WI38 (cell line): ENCODE measurements at regions not wholly inside any gene's neighbourhood (a gene's known extent, or its start where the extent isn't known, plus 50 kb on each side); places are given as distances from the start of the nearest gene placed in this dataset.
"Not testable (repeated sequence)": the region's sequence is repeated elsewhere in the genome, so short reads cannot be mapped to it uniquely, and the experiment has no call there.

Experiments
- H3K4me3 ChIP-seq: 2 replicates; pipeline ENCODE4 v1.5.1; 2011; ENCODE audit warnings: low read depth, mild to moderate bottlenecking, control low read depth, low read length
- CTCF ChIP-seq: IDR thresholded peaks from 2 replicates; pipeline ENCODE4 v1.5.1; 2012; ENCODE audit warnings: low read depth, mild to moderate bottlenecking, control low read depth, low read length

- H3K4me3 ChIP-seq, result not testable (repeated sequence)
These were observed 174.7 kb downstream of the USP22 start for GRCh38 chr17:20867938-20868661.

- H3K4me3 ChIP-seq, result not testable (repeated sequence)
These were observed 174.2 kb downstream of the USP22 start for GRCh38 chr17:20868662-20869007.

- not testable (repeated sequence) for H3K4me3 ChIP-seq
These were observed 169.6 kb downstream of the USP22 start for GRCh38 chr17:20873173-20873572.

GRCh38 chr17:20873688-20874328, 169.0 kb downstream of the USP22 start:
- H3K4me3 ChIP-seq, result not testable (repeated sequence)

GRCh38 chr17:20877384-20877783, 165.4 kb downstream of the USP22 start:
- H3K4me3 ChIP-seq, result not testable (repeated sequence)

GRCh38 chr17:20890338-20890737, 152.5 kb downstream of the USP22 start:
- TF ChIP-seq CTCF, result no peak
- no peak overlapping the region for H3K4me3 ChIP-seq

- H3K4me3 ChIP-seq, result not testable (repeated sequence)
These were observed 147.4 kb downstream of the USP22 start for GRCh38 chr17:20895426-20895825.

GRCh38 chr17:20896153-20896649, 146.6 kb downstream of the USP22 start:
- H3K4me3 ChIP-seq, result no peak overlapping the region
- no peak for TF ChIP-seq CTCF

GRCh38 chr17:20898726-20899125, 144.1 kb downstream of the USP22 start:
- H3K4me3 ChIP-seq, result not testable (repeated sequence)

- not testable (repeated sequence) for H3K4me3 ChIP-seq
These were observed 140.3 kb downstream of the USP22 start for GRCh38 chr17:20902496-20902895.

- H3K4me3 ChIP-seq, result not testable (repeated sequence)
These were observed 139.3 kb downstream of the USP22 start for GRCh38 chr17:20903549-20903948.

- peak overlapping the region; percentile 55 for H3K4me3 ChIP-seq
- TF ChIP-seq CTCF, result peak; percentile 85
These were observed 134.2 kb downstream of the USP22 start for GRCh38 chr17:20908313-20909267.
